K562 (cell line): ENCODE measurements at regions not wholly inside any gene's neighbourhood (a gene's known extent, or its start where the extent isn't known, plus 50 kb on each side); places are given as distances from the start of the nearest gene placed in this dataset.

ENCODE experiments used
- ATAC-seq: fragments of 200-7000 bp; cut with Tn5 transposase; 3 replicates; pipeline ENCODE4 v1.9.1; 2020; ENCODE audit warnings: moderate library complexity
- BruUV-seq: library from RNA; stranded (reverse); fragments of 400-500 nt; replicated peaks from 2 replicates; lab custom pipeline; 2021; lab: Mats Ljungman, UMichigan
- CTCF ChIA-PET: fragments of 300-600 bp; formaldehyde crosslinking; extraction: SDS; loops from one replicate; lab custom pipeline; 2021; ENCODE audit warnings: low intra/inter-chr PET ratio; lab: Yijun Ruan, JAX
- POLR2A ChIA-PET: fragments of 300-600, 350-650 bp; sonication (Branson Sonifier 250); formaldehyde crosslinking; extraction: SDS; loops from one replicate; lab custom pipeline; 2021; ENCODE audit warnings: antibody characterized with exemption, inconsistent platforms; lab: Yijun Ruan, JAX
- DNase-seq, 4 experiments: peaks; one replicate each; pipeline versions ENCODE4 v3.0.0 to v3.0.0-alpha.2; 2011 to 2018; ENCODE audit warnings: low spot score in 3 of 4, mixed read lengths in 3 of 4; ENCODE audit errors: extremely low read depth in 1 of 4
- FAIRE-seq: peaks from 2 replicates; lab custom pipeline; 2011; peaks lifted over from hg19 to GRCh38; lab: Jason Lieb, UNC
- H2AFZ ChIP-seq: 2 replicates; pipeline ENCODE4 v1.6.0; 2011; ENCODE audit warnings: low read depth, low read length, control low read depth, inconsistent platforms
- H3K27ac ChIP-seq: fragments of 200-600 bp; 3 replicates; pipeline ENCODE4 v1.8.0; 2011; ENCODE audit warnings: low read depth, mild to moderate bottlenecking, control low read depth, inconsistent platforms, low read length, moderate library complexity, mixed read lengths; ENCODE audit errors: extremely low read depth
- H3K27me3 ChIP-seq, 2 experiments: fragments of 300-600 bp in 1 of 2; 2 replicates in 1 of 2; 3 replicates in 1 of 2; pipeline versions ENCODE4 v1.6.0 to v1.8.0; 2011; ENCODE audit warnings: inconsistent platforms in 2 of 2, low read length in 2 of 2, mild to moderate bottlenecking in 1 of 2, mixed read lengths in 1 of 2, moderate library complexity in 1 of 2; ENCODE audit not compliant: control insufficient read depth in 2 of 2, insufficient read depth in 2 of 2
- H3K36me3 ChIP-seq: fragments of 300-600 bp; 3 replicates; pipeline ENCODE4 v1.8.0; 2011; ENCODE audit warnings: mild to moderate bottlenecking, low read length, inconsistent platforms; ENCODE audit not compliant: control insufficient read depth, insufficient read depth
- H3K4me1 ChIP-seq, 2 experiments: fragments of 200-600 bp in 1 of 2; replicated peaks in 1 of 2; 2 replicates in 1 of 2; 3 replicates in 1 of 2; pipeline versions ENCODE4 v1.5.1 to v1.8.0; 2011; ENCODE audit warnings: inconsistent platforms in 2 of 2, low read length in 2 of 2, mild to moderate bottlenecking in 1 of 2, mixed read lengths in 1 of 2, moderate library complexity in 1 of 2; ENCODE audit not compliant: control insufficient read depth in 2 of 2, insufficient read depth in 2 of 2
- H3K4me2 ChIP-seq: 2 replicates; pipeline ENCODE4 v1.6.1; 2011; ENCODE audit warnings: low read length, control low read depth, inconsistent platforms, mixed read lengths; ENCODE audit not compliant: insufficient read depth
- H3K4me3 ChIP-seq: fragments of 200-600 bp; sonication (generic), shearing (Covaris generic); 2 replicates; pipeline ENCODE4 v1.5.1; 2016; ENCODE audit warnings: control low read depth, inconsistent platforms
- H3K79me2 ChIP-seq: fragments of 200-600 bp; 3 replicates; pipeline ENCODE4 v1.8.0; 2011; ENCODE audit warnings: low read length, inconsistent platforms; ENCODE audit not compliant: control insufficient read depth, insufficient read depth
- H3K9ac ChIP-seq, 2 experiments: 2 replicates each; pipeline versions ENCODE4 v1.6.0 to v1.6.1; 2011; ENCODE audit warnings: low read depth in 2 of 2, low read length in 2 of 2, control low read depth in 1 of 2, inconsistent platforms in 1 of 2, mild to moderate bottlenecking in 1 of 2, mixed read lengths in 1 of 2; ENCODE audit not compliant: insufficient read depth in 1 of 2
- H3K9me1 ChIP-seq: one replicate; pipeline ENCODE4 v1.6.0; 2011; ENCODE audit warnings: inconsistent platforms, mild to moderate bottlenecking, low read length, moderate library complexity; ENCODE audit not compliant: control insufficient read depth, insufficient read depth
- H3K9me3 ChIP-seq: replicated peaks from 2 replicates; pipeline ENCODE4 v1.5.1; 2011; ENCODE audit warnings: low read depth, low read length, inconsistent platforms; ENCODE audit not compliant: control insufficient read depth, insufficient read depth
- H4K20me1 ChIP-seq: replicated peaks from 2 replicates; pipeline ENCODE4 v1.6.1; 2011; ENCODE audit warnings: low read length, inconsistent platforms, mixed read lengths; ENCODE audit not compliant: control insufficient read depth, insufficient read depth
- FOXP4 ChIP-seq: sonication (generic); formaldehyde crosslinking; IDR thresholded peaks from 2 replicates; pipeline ENCODE4 v1.8.0; 2022; ENCODE audit warnings: mild to moderate bottlenecking, missing genetic modification reagents, borderline replicate concordance
- KHSRP ChIP-seq: fragments of 450-650 bp; IDR thresholded peaks from 2 replicates; pipeline ENCODE4 v1.6.1; 2017
- KLF16 ChIP-seq: IDR thresholded peaks from 2 replicates; pipeline ENCODE4 v1.6.1; 2016; ENCODE audit warnings: antibody characterized with exemption
- MCM2 ChIP-seq: fragments of 450-650 bp; IDR thresholded peaks from 2 replicates; pipeline ENCODE4 v1.6.1; 2017; ENCODE audit warnings: low read depth, mild to moderate bottlenecking
- NCOA1 ChIP-seq: fragments of 450-650 bp; IDR thresholded peaks from 2 replicates; pipeline ENCODE4 v1.6.1; 2016; ENCODE audit warnings: low read depth
- NONO ChIP-seq, 2 experiments: fragments of 200-400 bp in 1 of 2; fragments of 450-650 bp in 1 of 2; formaldehyde crosslinking in 1 of 2; IDR thresholded peaks; 2 replicates each; pipeline ENCODE4 v1.6.1; 2017; ENCODE audit warnings: low read depth in 2 of 2, mild to moderate bottlenecking in 2 of 2, moderate library complexity in 2 of 2, low read length in 1 of 2
- PKNOX1 ChIP-seq: fragments of 450-650 bp; IDR thresholded peaks from 2 replicates; pipeline ENCODE4 v1.6.1; 2016
- PURB ChIP-seq: sonication (generic); formaldehyde crosslinking; IDR thresholded peaks from 2 replicates; pipeline ENCODE4 v1.9.0; 2021; ENCODE audit warnings: low read depth, mild to moderate bottlenecking, missing genetic modification reagents
- RAD51 ChIP-seq: fragments of 450-650 bp; IDR thresholded peaks from 2 replicates; pipeline ENCODE4 v1.7.1; 2016; ENCODE audit warnings: low read depth, mild to moderate bottlenecking, borderline replicate concordance
- SMAD2 ChIP-seq: fragments of 150-350 bp; IDR thresholded peaks from 2 replicates; pipeline ENCODE4 v1.6.1; 2014; ENCODE audit warnings: low read depth, mild to moderate bottlenecking, low read length
- STAT6 ChIP-seq: sonication (generic); formaldehyde crosslinking; IDR thresholded peaks from 2 replicates; pipeline ENCODE4 v1.8.1; 2023; ENCODE audit warnings: mild to moderate bottlenecking, missing genetic modification reagents
- TSC22D4 ChIP-seq: fragments of 450-650 bp; IDR thresholded peaks from 2 replicates; pipeline ENCODE4 v1.6.1; 2016; ENCODE audit warnings: missing genetic modification characterization, missing biosample characterization, control low read depth
- U2AF2 ChIP-seq: fragments of 200-400 bp; formaldehyde crosslinking; optimal IDR thresholded peaks from 2 replicates; pipeline ENCODE3; 2017; ENCODE audit warnings: low read depth, mild to moderate bottlenecking, low read length
- ZNF165 ChIP-seq: fragments of 250-450 bp; sonication (Bioruptor Pico); IDR thresholded peaks from 2 replicates; pipeline ENCODE4 v1.4.0; 2020; ENCODE audit warnings: borderline replicate concordance
- ZNF282 ChIP-seq: sonication (generic); formaldehyde crosslinking; IDR thresholded peaks from 2 replicates; pipeline ENCODE4 v1.8.1; 2023; ENCODE audit warnings: missing genetic modification reagents
- ZNF655 ChIP-seq: fragments of 250-450 bp; sonication (Bioruptor Pico); IDR thresholded peaks from 2 replicates; pipeline ENCODE4 v1.5.0; 2021
- ZNF695 ChIP-seq: fragments of 450-650 bp; formaldehyde crosslinking; IDR thresholded peaks from 2 replicates; pipeline ENCODE4 v1.4.0; 2020; ENCODE audit warnings: mild to moderate bottlenecking, moderate library complexity
- ZNF77 ChIP-seq: fragments of 250-450 bp; sonication (Bioruptor Pico); IDR thresholded peaks from 2 replicates; pipeline ENCODE4 v1.5.0; 2020
- WGBS: fragments of 100-300 bp; shearing (Covaris generic); methylation state at CpG from one replicate; pipeline ENCODE4 v1.1.6; 2016; ENCODE audit warnings: low coverage, mixed read lengths; ENCODE audit not compliant: insufficient coverage; ENCODE audit errors: missing lambda C conversion rate; 5-methylcytosine and 5-hydroxymethylcytosine counted together
- in situ Hi-C: fragments of 300-500 bp; cut with MboI; formaldehyde crosslinking; loops from 4 replicates; pipeline ENCODE4 v1.15.0; 2018; ENCODE audit warnings: inconsistent platforms, mixed read lengths
- intact Hi-C: fragments of 100-400 bp; cut with micrococcal nuclease; formaldehyde crosslinking; loops from 2 replicates; pipeline ENCODE4 v1.14.2; 2022

- no peak for TF ChIP-seq STAT6 (CRISPR knock-in tag)
- no peak for TF ChIP-seq MCM2
- no peak for TF ChIP-seq PURB (CRISPR knock-in tag)
- TF ChIP-seq NCOA1 = no peak
- no peak for TF ChIP-seq SMAD2
- TF ChIP-seq ZNF282 (CRISPR knock-in tag) = no peak
- no peak for TF ChIP-seq PKNOX1
- TF ChIP-seq TSC22D4 (tag) = no peak
Measured at GRCh38 chr18:5651736-5652135, 107.9 kb upstream of the EPB41L3 start (continued).

GRCh38 chr18:5649439-5649838, 105.6 kb upstream of the EPB41L3 start:
- CTCF ChIA-PET = no interaction called here
- POLR2A ChIA-PET = no interaction called here
- no peak overlapping the region for H3K9ac ChIP-seq
- no TSS peak for BruUV-seq
- H3K4me1 ChIP-seq = no peaks in the 10 kb centered on the region
- in situ Hi-C loops (no loop called here), intact Hi-C loops (no loop called here)
- H3K79me2 ChIP-seq = no peaks in the 10 kb centered on the region
- no peak overlapping the region for H2AFZ ChIP-seq
- no peaks in the 10 kb centered on the region for H3K9me3 ChIP-seq
- H3K4me2 ChIP-seq = no peak overlapping the region
- DNase-seq (no peak), FAIRE-seq (no peak), ATAC-seq (no peak)
- H4K20me1 ChIP-seq = no peaks in the 10 kb centered on the region
- no peaks in the 10 kb centered on the region for H3K36me3 ChIP-seq
- H3K9me1 ChIP-seq = no peaks in the 10 kb centered on the region
- WGBS = under 1% methylated on average over 8 of the region's 8 CpGs
- H3K4me3 ChIP-seq = no peak overlapping the region
- no peaks in the 10 kb centered on the region for H3K27me3 ChIP-seq
- H3K27ac ChIP-seq = no peak overlapping the region
- TF ChIP-seq FOXP4 (CRISPR knock-in tag) (no peak), ZNF77 (CRISPR knock-in tag) (no peak), U2AF2 (no peak), KHSRP (no peak), ZNF165 (CRISPR knock-in tag) (no peak), KLF16 (no peak), NONO (IDR thresholded peaks at IDR 0.05; ENCODE audit: low read depth in 2 of 2, low read length in 1 of 2) (no peak), RAD51 (no peak), ZNF695 (CRISPR knock-in tag) (no peak), ZNF655 (CRISPR knock-in tag) (no peak)
